ENCODE measurements at regions not wholly inside any gene's neighbourhood (a gene's known extent, or its start where the extent isn't known, plus 50 kb on each side); places are given as distances from the start of the nearest gene placed in this dataset.

DNA sequence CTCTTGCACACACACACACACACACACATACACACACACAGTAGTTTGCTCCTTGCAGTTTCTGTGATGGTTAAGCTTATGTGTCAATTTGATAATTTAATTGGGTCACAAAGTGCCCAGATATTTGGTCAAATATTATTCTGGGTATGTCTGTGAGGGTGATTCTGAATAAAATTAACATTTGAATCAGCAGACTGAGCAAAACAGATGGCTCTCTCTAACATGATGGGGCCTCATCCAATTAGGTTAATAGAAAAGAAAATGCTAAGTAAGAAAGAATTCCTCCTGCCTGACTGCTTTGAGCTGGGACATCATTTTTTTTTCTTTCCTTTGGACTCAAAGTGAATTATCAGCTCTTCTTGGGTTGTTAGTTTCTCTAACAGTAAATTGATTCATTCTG, 191.2 kb upstream of the INTU start:
- TF ChIP-seq ZZZ3 (CRISPR knock-in tag; IDR thresholded peaks at IDR 0.05; ENCODE audit: borderline replicate concordance) (no peak), KAT7 (CRISPR knock-in tag; IDR thresholded peaks at IDR 0.05; ENCODE audit: borderline replicate concordance) (no peak), ZNF674 (CRISPR knock-in tag; IDR thresholded peaks at IDR 0.05; ENCODE audit: low read depth) (no peak), ZNF589 (CRISPR knock-in tag; conservative IDR thresholded peaks at IDR 0.05) (no peak), TRIM24 (CRISPR knock-in tag; IDR thresholded peaks at IDR 0.05) (no peak)
- TF ChIP-seq, protein P1, sequence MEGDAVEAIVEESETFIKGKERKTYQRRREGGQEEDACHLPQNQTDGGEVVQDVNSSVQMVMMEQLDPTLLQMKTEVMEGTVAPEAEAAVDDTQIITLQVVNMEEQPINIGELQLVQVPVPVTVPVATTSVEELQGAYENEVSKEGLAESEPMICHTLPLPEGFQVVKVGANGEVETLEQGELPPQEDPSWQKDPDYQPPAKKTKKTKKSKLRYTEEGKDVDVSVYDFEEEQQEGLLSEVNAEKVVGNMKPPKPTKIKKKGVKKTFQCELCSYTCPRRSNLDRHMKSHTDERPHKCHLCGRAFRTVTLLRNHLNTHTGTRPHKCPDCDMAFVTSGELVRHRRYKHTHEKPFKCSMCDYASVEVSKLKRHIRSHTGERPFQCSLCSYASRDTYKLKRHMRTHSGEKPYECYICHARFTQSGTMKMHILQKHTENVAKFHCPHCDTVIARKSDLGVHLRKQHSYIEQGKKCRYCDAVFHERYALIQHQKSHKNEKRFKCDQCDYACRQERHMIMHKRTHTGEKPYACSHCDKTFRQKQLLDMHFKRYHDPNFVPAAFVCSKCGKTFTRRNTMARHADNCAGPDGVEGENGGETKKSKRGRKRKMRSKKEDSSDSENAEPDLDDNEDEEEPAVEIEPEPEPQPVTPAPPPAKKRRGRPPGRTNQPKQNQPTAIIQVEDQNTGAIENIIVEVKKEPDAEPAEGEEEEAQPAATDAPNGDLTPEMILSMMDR (CRISPR knock-in tag; IDR thresholded peaks at IDR 0.05): no peak
